Activated T-helper 1 cell treated with anti-CD3 and anti-CD28 coated beads, Interleukin-2, amount 50 U/mL, for 16 hours (primary cell): ENCODE measurements at regions not wholly inside any gene's neighbourhood (a gene's known extent, or its start where the extent isn't known, plus 50 kb on each side); places are given as distances from the start of the nearest gene placed in this dataset.
"Not testable (repeated sequence)": the region's sequence is repeated elsewhere in the genome, so short reads cannot be mapped to it uniquely, and the experiment has no call there.

Source experiments
- DNase-seq, 2 donors: peaks; one replicate each; pipeline ENCODE4 v3.0.0-alpha.2; 2020; ENCODE audit warnings: low read depth in 1 of 2, low spot score in 1 of 2

GRCh38 chr3:20842002-20842401, 656.0 kb upstream of the SGO1 start:
- no peak for DNase-seq

DNA sequence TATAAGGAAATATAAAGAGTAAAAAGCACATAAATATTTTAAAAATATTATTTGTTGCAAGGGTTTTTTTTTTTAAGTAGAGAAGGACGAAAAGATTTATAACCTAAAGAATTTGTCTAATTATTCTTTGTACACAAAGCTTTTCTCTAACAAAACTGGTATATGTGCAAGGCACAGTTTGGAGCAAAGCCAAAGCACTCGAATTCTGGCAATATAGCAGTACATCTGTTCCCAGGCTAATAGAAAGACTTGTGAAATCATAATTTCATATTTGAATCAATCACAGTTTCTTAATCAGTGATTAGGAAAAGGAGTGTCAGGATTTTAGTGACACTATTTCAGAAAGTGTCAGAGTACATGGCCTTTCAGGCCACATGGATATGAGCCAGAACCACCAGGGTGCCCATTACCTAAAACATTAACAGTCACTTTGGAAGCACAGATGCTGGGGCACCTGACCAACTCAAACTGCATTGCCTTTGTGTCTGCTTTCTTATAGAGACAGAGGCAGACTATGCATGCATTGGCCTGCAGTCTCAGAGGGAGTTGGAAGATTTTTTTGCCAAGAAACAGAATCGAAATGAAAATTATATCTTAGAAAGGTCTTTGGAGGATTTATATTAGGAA, 651.8 kb upstream of the SGO1 start:
- DNase-seq, result no peak

DNA sequence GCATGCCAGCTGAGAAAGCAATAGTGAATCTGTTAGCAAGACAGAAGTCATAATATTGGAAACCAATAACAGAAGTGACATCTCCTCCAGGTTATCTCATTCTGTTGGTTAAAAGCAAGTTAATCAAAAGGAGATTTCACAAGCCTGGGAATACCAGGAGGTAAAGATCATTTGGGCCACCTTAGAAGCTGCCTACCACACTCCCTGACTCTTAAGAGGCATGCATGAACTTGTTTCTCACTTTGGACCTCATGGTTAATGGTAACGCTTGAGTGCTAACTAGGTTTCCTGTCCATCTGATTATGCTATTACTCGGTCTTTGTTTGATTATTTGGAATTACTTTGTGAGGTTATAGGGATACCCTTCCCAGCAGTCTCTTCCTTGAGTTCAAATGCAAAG, 650.8 kb upstream of the SGO1 start:
- DNase-seq, result no peak

DNA sequence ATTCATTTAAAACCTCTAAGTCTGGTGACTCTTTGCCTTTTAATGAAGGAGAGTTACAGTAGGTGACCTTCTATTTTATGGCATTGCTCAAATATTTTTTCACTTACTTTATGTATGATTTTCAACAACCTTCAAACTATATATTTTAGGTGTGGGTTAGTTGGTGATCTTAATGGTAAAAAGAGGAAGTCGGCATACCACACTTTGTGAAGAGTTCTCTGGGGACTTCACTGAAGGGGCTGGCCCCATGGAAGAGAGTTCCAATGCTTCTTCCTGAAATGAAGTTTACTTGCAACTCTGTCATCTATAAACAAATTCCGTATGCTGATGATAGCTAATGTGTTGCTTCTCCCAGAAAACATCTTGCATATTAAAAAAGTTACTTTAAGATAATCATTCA, 647.0 kb upstream of the SGO1 start:
- DNase-seq, result no peak

DNA sequence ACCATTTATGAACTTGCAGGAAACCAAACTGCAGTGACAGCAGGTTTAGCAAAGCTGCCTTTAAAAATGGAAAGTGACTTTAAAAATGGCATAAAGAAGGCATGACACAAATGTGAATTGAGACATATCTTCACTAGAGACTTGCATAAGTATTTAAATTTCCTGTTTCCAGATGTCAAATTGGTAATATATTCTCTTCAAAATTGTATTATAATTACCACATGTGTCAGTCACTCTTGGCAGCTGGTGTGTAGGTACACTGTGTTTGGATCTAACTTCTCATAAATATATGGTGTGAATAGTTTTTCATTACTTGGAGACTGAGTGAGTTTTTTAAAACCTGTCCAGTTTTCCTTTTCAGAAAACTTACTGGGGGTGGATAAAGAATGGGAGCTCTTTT, 636.2 kb upstream of the SGO1 start:
- DNase-seq, result no peak

GRCh38 chr3:20820872-20821271, 634.9 kb upstream of the SGO1 start:
- DNase-seq, result not testable (repeated sequence)

GRCh38 chr3:20811631-20812030, 625.6 kb upstream of the SGO1 start:
- DNase-seq, result no peak

DNA sequence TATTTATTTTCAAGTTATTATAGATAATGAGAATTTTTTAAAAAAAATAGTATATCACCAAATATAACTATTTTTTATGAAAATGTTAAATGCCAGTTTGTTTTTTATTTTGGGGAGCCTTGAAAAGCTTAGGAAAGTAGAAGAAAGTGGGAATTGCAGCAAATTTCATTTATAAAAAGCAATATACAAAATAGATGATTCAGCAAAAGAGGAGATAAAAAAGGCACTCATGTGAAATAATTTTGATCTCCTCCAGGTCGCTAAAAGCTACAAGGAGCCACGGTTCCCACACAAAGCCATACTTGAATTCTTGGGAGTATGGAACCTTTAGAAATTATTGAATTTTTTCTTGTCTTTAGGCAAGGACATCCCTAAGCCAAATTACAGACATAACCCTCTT, 625.0 kb upstream of the SGO1 start:
- DNase-seq, result no peak

DNA sequence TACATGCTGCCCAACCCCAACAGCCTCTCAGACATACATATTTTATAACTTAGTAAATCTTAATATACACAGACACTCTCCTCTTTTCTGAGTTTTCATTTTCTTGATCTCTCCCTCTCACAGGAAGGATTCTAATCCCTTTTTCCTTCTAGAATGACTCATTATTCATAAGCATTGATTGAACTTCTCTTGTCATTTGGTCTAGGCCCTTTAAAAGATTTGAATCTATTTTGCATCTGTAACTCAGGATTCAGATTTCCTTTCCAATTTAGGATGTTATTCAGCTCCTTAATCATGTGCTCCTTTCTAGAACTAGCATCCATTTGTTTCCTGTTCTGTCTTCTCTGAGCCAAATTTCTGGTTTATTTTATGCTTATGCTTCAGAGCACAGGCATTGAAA, 624.5 kb upstream of the SGO1 start:
- no peak for DNase-seq

DNA sequence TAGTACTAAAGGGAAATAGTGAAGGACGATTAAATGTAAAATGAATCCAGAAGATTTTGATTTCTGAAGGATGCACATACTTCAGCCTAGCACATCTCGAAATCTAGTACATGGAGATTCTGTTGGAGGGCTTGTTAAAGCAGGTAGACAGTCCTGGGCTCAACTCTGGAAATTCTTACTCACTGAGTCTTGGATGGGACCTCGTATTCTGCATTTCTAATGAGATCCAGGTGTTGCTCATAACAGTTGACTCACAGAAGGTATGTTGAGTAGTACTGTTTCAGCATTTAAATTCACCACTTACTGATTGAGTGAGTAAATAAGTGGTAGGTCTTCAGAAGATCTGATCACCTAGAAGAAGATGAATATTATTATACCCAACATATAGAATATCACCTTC, 623.4 kb upstream of the SGO1 start:
- no peak for DNase-seq

DNA sequence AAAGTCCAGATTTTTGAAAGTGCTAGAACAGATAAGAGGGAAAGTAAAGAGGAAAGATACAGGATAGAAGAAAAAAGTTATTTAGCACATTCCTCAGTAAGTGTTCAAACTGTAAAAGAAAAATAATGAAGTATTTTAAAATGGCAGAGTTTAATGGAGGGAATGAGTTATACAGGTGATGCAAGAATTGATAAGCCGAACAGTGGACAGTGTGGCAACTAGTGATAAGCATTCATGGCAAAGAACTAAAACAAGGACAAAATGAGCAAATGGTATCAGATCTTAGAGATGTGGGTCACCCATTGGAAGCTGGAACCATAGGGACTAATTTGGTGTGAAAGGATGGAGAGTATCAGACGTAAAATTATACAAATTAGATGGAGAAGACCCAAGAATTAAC, 622.9 kb upstream of the SGO1 start:
- DNase-seq, result no peak

- DNase-seq, result no peak
These were observed 612.7 kb upstream of the SGO1 start for GRCh38 chr3:20798666-20799065.

- no peak for DNase-seq
These were observed 601.0 kb upstream of the SGO1 start for GRCh38 chr3:20787005-20787404.

DNA sequence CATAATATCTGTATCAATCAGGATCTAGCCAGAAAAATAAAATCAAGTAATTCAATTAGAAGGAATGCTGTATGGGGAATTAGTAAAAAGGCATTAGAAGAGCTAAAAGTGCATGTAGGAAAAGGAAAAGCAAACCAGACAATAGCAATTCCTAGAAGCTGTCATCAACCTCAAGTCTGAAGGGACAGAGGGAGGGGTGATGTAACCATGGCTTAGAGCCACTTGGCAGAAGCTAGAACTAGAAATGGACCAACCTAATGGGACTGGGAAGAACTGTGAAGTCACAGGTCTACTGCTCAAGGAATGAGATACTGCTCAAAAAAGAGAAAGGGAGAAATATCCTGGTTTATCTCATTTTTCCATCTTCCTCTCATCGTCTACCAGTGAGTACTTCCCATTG, 590.7 kb upstream of the SGO1 start:
- no peak for DNase-seq

- no peak for DNase-seq
These were observed 590.3 kb upstream of the SGO1 start for GRCh38 chr3:20776286-20776685.

GRCh38 chr3:20773320-20773984, 587.4 kb upstream of the SGO1 start:
- DNase-seq, result no peak

GRCh38 chr3:20772869-20773268, 586.9 kb upstream of the SGO1 start:
- DNase-seq, result no peak

- DNase-seq, result no peak
These were observed 583.4 kb upstream of the SGO1 start for GRCh38 chr3:20769430-20769829.

DNA sequence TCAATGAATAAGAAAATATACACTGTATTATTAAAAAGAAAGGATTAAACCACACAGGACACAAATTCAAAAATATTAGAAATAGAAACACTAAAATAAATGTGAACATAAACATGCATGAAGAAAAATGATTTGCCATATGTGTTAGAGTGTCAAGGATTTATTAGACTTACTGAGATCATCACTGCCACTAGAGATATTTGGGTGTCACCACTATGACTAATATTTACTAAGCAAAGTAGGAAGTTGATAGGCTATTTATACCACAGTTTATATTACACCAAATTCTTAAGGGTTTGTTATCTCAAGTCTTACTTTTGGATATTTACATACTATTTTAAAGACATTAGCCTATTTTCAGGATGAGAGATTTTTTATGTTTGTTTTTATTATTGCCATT, 575.0 kb upstream of the SGO1 start:
- DNase-seq, result no peak

DNA sequence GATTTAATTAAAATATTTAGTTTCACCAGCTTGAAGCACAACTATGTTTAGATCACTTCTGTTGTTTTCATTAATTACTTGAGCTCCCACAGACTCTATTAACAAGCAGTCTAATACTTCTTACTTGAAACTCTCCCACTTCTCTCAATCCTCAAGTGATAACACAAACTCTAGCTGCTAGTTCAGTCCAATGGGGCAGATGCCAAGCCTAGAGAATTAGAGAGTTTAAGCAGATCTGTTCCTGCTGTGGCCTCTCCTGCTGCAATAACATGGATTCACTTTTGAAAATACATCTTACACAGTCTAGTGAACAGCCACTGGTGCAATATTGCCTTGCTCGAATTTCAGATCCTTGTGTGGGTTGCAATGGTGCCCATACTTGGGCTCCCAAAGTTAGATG, 566.4 kb upstream of the SGO1 start:
- no peak for DNase-seq

GRCh38 chr3:20751296-20751695, 565.3 kb upstream of the SGO1 start:
- DNase-seq, result no peak

DNA sequence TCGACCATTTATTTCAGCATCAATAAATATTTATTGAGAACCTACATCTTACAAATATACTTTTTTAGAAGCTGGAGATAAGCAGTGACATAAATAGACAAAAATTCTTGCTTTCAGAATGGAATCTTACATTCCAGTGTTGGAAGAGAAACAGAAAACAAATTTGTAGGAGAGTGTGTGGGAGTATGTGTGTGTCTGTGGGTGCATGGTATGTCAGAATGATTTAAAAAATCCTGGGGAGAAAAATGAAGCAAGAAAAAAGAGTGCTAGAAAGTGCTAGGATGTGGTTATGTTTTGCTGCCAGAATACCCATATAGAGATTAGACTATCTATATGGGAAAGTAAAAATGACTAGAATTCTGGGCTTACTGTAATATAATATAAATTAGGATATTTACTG, 561.7 kb upstream of the SGO1 start:
- DNase-seq, result no peak

- no peak for DNase-seq
These were observed 557.7 kb upstream of the SGO1 start for GRCh38 chr3:20743553-20744321.
